Ishikawa (cell line): ENCODE measurements at regions not wholly inside any gene's neighbourhood (a gene's known extent, or its start where the extent isn't known, plus 50 kb on each side); places are given as distances from the start of the nearest gene placed in this dataset.

Experiments
- CREB1 ChIP-seq: IDR thresholded peaks from 2 replicates; pipeline ENCODE4 v1.6.1; 2012; ENCODE audit warnings: low read depth
- EGR1 ChIP-seq: IDR thresholded peaks from 2 replicates; pipeline ENCODE4 v1.6.1; 2012
- EP300 ChIP-seq: IDR thresholded peaks from 2 replicates; pipeline ENCODE4 v1.6.1; 2012; ENCODE audit warnings: borderline replicate concordance
- FOXM1 ChIP-seq: IDR thresholded peaks from 2 replicates; pipeline ENCODE4 v1.6.1; 2012; ENCODE audit warnings: low read depth, borderline replicate concordance
- MAX ChIP-seq: IDR thresholded peaks from 2 replicates; pipeline ENCODE4 v1.6.1; 2012
- NFIC ChIP-seq: IDR thresholded peaks from 2 replicates; pipeline ENCODE4 v1.6.1; 2012
- RAD21 ChIP-seq: IDR thresholded peaks from 2 replicates; pipeline ENCODE4 v1.6.1; 2012; ENCODE audit warnings: low read depth
- REST ChIP-seq: IDR thresholded peaks from 2 replicates; pipeline ENCODE4 v1.6.1; 2012; ENCODE audit warnings: low read depth, mild to moderate bottlenecking
- TAF1 ChIP-seq: IDR thresholded peaks from 2 replicates; pipeline ENCODE4 v1.6.1; 2012; ENCODE audit warnings: low read depth, mild to moderate bottlenecking
- TCF12 ChIP-seq: IDR thresholded peaks from 2 replicates; pipeline ENCODE4 v1.6.1; 2012; ENCODE audit warnings: low read depth
- TEAD4 ChIP-seq: IDR thresholded peaks from 2 replicates; pipeline ENCODE4 v1.6.1; 2012
- YY1 ChIP-seq: IDR thresholded peaks from 2 replicates; pipeline ENCODE4 v1.6.1; 2012; ENCODE audit warnings: low read depth
- ZBTB7A ChIP-seq: IDR thresholded peaks from 2 replicates; pipeline ENCODE4 v1.6.1; 2012; ENCODE audit warnings: low read depth
- TF ChIP-seq, protein P1 (sequence below): IDR thresholded peaks from 2 replicates; pipeline ENCODE4 v1.6.1; 2012

- TF ChIP-seq NFIC (no peak), TEAD4 (no peak), ZBTB7A (no peak), RAD21 (no peak), REST (no peak), EP300 (no peak), FOXM1 (no peak), TAF1 (no peak), CREB1 (no peak), MAX (no peak), EGR1 (no peak), YY1 (no peak), TCF12 (no peak)
- TF ChIP-seq, protein P1, sequence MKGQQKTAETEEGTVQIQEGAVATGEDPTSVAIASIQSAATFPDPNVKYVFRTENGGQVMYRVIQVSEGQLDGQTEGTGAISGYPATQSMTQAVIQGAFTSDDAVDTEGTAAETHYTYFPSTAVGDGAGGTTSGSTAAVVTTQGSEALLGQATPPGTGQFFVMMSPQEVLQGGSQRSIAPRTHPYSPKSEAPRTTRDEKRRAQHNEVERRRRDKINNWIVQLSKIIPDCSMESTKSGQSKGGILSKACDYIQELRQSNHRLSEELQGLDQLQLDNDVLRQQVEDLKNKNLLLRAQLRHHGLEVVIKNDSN = no peak
These were observed 270.0 kb upstream of the FN1 start for GRCh38 chr2:215705771-215706361.
